ENCODE measurements at regions not wholly inside any gene's neighbourhood (a gene's known extent, or its start where the extent isn't known, plus 50 kb on each side); places are given as distances from the start of the nearest gene placed in this dataset.

DNA sequence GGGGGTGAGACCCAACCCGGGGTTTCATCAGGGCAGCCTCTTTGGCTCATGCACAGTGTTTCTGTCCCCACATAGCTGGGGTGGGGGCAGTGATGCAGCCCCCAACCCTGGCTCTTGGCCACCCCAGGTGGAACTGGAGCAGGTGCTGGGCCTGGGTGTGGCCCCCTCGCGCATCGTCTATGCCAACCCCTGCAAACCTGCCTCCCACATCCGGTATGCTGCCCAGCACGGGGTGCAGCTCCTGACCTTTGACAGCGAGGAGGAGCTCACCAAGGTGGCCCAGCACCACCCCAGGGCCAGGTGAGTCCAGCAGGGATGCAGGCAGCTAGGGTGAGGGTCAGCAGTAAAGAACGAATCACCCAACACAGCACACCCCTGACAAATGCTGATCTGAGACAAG lies 72.3 kb upstream of the TINAGL1 start:
- no peak overlapping the region for H3K4me3 ChIP-seq (replicated peaks in 1 of 3; ENCODE audit: insufficient read depth in 1 of 3, low read depth in 1 of 3, low read length in 3 of 3)
- no peaks in the 10 kb centered on the region for H3K9me3 ChIP-seq (replicated peaks; ENCODE audit: control insufficient read depth, insufficient read depth, low read length)
- no peak overlapping the region for H3K4me2 ChIP-seq (ENCODE audit: insufficient read depth, low read length)
- ChIA-PET CTCF (no interaction called here), POLR2A (no interaction called here)
- no peaks in the 10 kb centered on the region for H4K20me1 ChIP-seq (replicated peaks; ENCODE audit: control insufficient read depth, extremely low read depth, insufficient read depth, low read length)
- FAIRE-seq (no peak), DNase-seq (ENCODE audit: low read depth, low spot score) (no peak)
- TF ChIP-seq POLR2A (IDR thresholded peaks at IDR 0.05; ENCODE audit: low read depth, low read length) (no peak), EZH2 (IDR thresholded peaks at IDR 0.05; ENCODE audit: borderline replicate concordance, low read depth, low read length, severe bottlenecking) (no peak), FOS (IDR thresholded peaks at IDR 0.05; ENCODE audit: borderline replicate concordance, insufficient read depth, low read length) (no peak), MYC (IDR thresholded peaks at IDR 0.05; ENCODE audit: low read depth, low read length) (no peak), JUN (IDR thresholded peaks at IDR 0.05; ENCODE audit: borderline replicate concordance, insufficient read depth, insufficient read length, low read depth) (no peak), GATA2 (IDR thresholded peaks at IDR 0.05; ENCODE audit: insufficient read depth, insufficient read length, low read depth, low read length) (no peak), POLR2AphosphoS5 (IDR thresholded peaks at IDR 0.05; ENCODE audit: insufficient read depth, low read depth, low read length) (no peak)
- TF ChIP-seq, protein P1, sequence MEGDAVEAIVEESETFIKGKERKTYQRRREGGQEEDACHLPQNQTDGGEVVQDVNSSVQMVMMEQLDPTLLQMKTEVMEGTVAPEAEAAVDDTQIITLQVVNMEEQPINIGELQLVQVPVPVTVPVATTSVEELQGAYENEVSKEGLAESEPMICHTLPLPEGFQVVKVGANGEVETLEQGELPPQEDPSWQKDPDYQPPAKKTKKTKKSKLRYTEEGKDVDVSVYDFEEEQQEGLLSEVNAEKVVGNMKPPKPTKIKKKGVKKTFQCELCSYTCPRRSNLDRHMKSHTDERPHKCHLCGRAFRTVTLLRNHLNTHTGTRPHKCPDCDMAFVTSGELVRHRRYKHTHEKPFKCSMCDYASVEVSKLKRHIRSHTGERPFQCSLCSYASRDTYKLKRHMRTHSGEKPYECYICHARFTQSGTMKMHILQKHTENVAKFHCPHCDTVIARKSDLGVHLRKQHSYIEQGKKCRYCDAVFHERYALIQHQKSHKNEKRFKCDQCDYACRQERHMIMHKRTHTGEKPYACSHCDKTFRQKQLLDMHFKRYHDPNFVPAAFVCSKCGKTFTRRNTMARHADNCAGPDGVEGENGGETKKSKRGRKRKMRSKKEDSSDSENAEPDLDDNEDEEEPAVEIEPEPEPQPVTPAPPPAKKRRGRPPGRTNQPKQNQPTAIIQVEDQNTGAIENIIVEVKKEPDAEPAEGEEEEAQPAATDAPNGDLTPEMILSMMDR (IDR thresholded peaks at IDR 0.05; ENCODE audit: extremely low read depth in 1 of 2, insufficient read depth in 1 of 2, low read depth in 1 of 2, low read length in 2 of 2), result no peak
- TF ChIP-seq, protein P2, sequence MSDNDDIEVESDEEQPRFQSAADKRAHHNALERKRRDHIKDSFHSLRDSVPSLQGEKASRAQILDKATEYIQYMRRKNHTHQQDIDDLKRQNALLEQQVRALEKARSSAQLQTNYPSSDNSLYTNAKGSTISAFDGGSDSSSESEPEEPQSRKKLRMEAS (IDR thresholded peaks at IDR 0.05; ENCODE audit: insufficient read depth, insufficient read length), result no peak
- no peaks in the 10 kb centered on the region for H3K4me1 ChIP-seq (ENCODE audit: control insufficient read depth, extremely low read depth, insufficient read depth, low read length)
- no peak overlapping the region for H2AFZ ChIP-seq (ENCODE audit: low read depth, low read length)
- H3K27me3 ChIP-seq (ENCODE audit: control insufficient read depth in 2 of 2, insufficient read depth in 2 of 2, low read length in 2 of 2), result peaks cover 0 to 7% of the 10 kb centered on the region in 2 experiments
- H3K9me1 ChIP-seq (replicated peaks; ENCODE audit: control insufficient read depth, extremely low read depth, insufficient read depth, low read length), result no peaks in the 10 kb centered on the region
- H3K9ac ChIP-seq (replicated peaks; ENCODE audit: extremely low read depth, insufficient read depth, low read length), result no peak overlapping the region
- H3K79me2 ChIP-seq (ENCODE audit: control insufficient read depth, insufficient read depth, low read length), result no peaks in the 10 kb centered on the region
- H3K27ac ChIP-seq (ENCODE audit: insufficient read depth, low read depth, low read length), result no peak overlapping the region
- intact Hi-C loops (cut with micrococcal nuclease), result no loop called here
- H3K36me3 ChIP-seq (ENCODE audit: control insufficient read depth in 2 of 2, extremely low read depth in 1 of 2, insufficient read depth in 2 of 2, low read length in 2 of 2), result no peaks in the 10 kb centered on the region
- BruUV-seq (replicated peaks), result no TSS peak
- dilution Hi-C loops (cut with MboI; ENCODE audit: extremely low pct_ligation_motif_present, low sequenced_read_pairs), result no loop called here
